ENCODE measurements at regions not wholly inside any gene's neighbourhood (a gene's known extent, or its start where the extent isn't known, plus 50 kb on each side); places are given as distances from the start of the nearest gene placed in this dataset.

GRCh38 chr12:111068290-111068689 lies 147.9 kb upstream of the MYL2 start:
- peaks cover 14% of the 10 kb centered on the region for H3K9me3 Mint-ChIP-seq (ENCODE audit: unreplicated experiment)
- no peak for DNase-seq
- no peak overlapping the region for H3K27ac Mint-ChIP-seq (ENCODE audit: unreplicated experiment)
- peaks cover 5% of the 10 kb centered on the region; the same call in 1 of the 2 replicates for H3K9me3 ChIP-seq
- H3K4me3 Mint-ChIP-seq (ENCODE audit: unreplicated experiment) = no peak overlapping the region
- intact Hi-C loops (cut with micrococcal nuclease; ENCODE audit: unreplicated experiment) = no loop called here
- H3K27me3 ChIP-seq (replicated peaks; ENCODE audit: control insufficient read depth, insufficient read depth, low read length) = no peaks in the 10 kb centered on the region
- BruUV-seq (replicated peaks) = no TSS peak
- H3K27me3 Mint-ChIP-seq (ENCODE audit: insufficient read depth, unreplicated experiment) = peaks cover 5% of the 10 kb centered on the region
- H3K4me1 Mint-ChIP-seq (ENCODE audit: low read depth, unreplicated experiment) = no peaks in the 10 kb centered on the region
- CTCF ChIA-PET = no interaction called here
- H3K4me1 ChIP-seq = no peaks in the 10 kb centered on the region
- TF ChIP-seq, protein P1, sequence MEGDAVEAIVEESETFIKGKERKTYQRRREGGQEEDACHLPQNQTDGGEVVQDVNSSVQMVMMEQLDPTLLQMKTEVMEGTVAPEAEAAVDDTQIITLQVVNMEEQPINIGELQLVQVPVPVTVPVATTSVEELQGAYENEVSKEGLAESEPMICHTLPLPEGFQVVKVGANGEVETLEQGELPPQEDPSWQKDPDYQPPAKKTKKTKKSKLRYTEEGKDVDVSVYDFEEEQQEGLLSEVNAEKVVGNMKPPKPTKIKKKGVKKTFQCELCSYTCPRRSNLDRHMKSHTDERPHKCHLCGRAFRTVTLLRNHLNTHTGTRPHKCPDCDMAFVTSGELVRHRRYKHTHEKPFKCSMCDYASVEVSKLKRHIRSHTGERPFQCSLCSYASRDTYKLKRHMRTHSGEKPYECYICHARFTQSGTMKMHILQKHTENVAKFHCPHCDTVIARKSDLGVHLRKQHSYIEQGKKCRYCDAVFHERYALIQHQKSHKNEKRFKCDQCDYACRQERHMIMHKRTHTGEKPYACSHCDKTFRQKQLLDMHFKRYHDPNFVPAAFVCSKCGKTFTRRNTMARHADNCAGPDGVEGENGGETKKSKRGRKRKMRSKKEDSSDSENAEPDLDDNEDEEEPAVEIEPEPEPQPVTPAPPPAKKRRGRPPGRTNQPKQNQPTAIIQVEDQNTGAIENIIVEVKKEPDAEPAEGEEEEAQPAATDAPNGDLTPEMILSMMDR (IDR thresholded peaks at IDR 0.05; ENCODE audit: insufficient read depth in 1 of 2, low read depth in 1 of 2, low read length in 1 of 2, severe bottlenecking in 1 of 2, unreplicated experiment in 1 of 2) = no peak
- H3K36me3 Mint-ChIP-seq (ENCODE audit: insufficient read depth, unreplicated experiment) = no peaks in the 10 kb centered on the region
- POLR2A ChIA-PET = no interaction called here
- no peak overlapping the region for H3K4me3 ChIP-seq (ENCODE audit: low read depth, low read length)
- no peaks in the 10 kb centered on the region for H3K36me3 ChIP-seq (ENCODE audit: control insufficient read depth, insufficient read depth, low read length)

- Histone ChIP-seq H3K4me1 (no peaks in the 10 kb centered on the region), H3K9me3 (peaks cover 5% of the 10 kb centered on the region; the same call in 1 of the 2 replicates), H3K36me3 (ENCODE audit: control insufficient read depth, insufficient read depth, low read length) (no peaks in the 10 kb centered on the region), H3K27me3 (replicated peaks; ENCODE audit: control insufficient read depth, insufficient read depth, low read length) (no peaks in the 10 kb centered on the region), H3K4me3 (ENCODE audit: low read depth, low read length) (no peak overlapping the region)
- H3K27ac Mint-ChIP-seq (ENCODE audit: unreplicated experiment) = no peak overlapping the region
- peaks cover 11% of the 10 kb centered on the region for H3K9me3 Mint-ChIP-seq (ENCODE audit: unreplicated experiment)
- H3K36me3 Mint-ChIP-seq (ENCODE audit: insufficient read depth, unreplicated experiment) = no peaks in the 10 kb centered on the region
- H3K27me3 Mint-ChIP-seq (ENCODE audit: insufficient read depth, unreplicated experiment) = peaks cover 7% of the 10 kb centered on the region
- CTCF ChIA-PET = no interaction called here
- no peak overlapping the region for H3K4me3 Mint-ChIP-seq (ENCODE audit: unreplicated experiment)
- DNase-seq = no peak
- no peaks in the 10 kb centered on the region for H3K4me1 Mint-ChIP-seq (ENCODE audit: low read depth, unreplicated experiment)
- POLR2A ChIA-PET = no interaction called here
- TF ChIP-seq, protein P1 (IDR thresholded peaks at IDR 0.05; ENCODE audit: insufficient read depth in 1 of 2, low read depth in 1 of 2, low read length in 1 of 2, severe bottlenecking in 1 of 2, unreplicated experiment in 1 of 2) = no peak
- intact Hi-C loops (cut with micrococcal nuclease; ENCODE audit: unreplicated experiment) = no loop called here
- BruUV-seq (replicated peaks) = no TSS peak
Observed at GRCh38 chr12:111067498-111067897, 147.1 kb upstream of the MYL2 start.

- ChIA-PET POLR2A (no interaction called here), CTCF (no interaction called here)
- no peak overlapping the region for H3K4me3 ChIP-seq (ENCODE audit: low read depth, low read length)
- no peak overlapping the region for H3K27ac Mint-ChIP-seq (ENCODE audit: unreplicated experiment)
- no peaks in the 10 kb centered on the region for H3K27me3 ChIP-seq (replicated peaks; ENCODE audit: control insufficient read depth, insufficient read depth, low read length)
- BruUV-seq (replicated peaks) = no TSS peak
- H3K27me3 Mint-ChIP-seq (ENCODE audit: insufficient read depth, unreplicated experiment) = peaks cover 7% of the 10 kb centered on the region
- no peaks in the 10 kb centered on the region for H3K36me3 ChIP-seq (ENCODE audit: control insufficient read depth, insufficient read depth, low read length)
- peak; percentile 10 to 44 for DNase-seq
- no peaks in the 10 kb centered on the region for H3K36me3 Mint-ChIP-seq (ENCODE audit: insufficient read depth, unreplicated experiment)
- no peaks in the 10 kb centered on the region; the same call in 1 of the 2 replicates for H3K9me3 ChIP-seq
- intact Hi-C loops (cut with micrococcal nuclease; ENCODE audit: unreplicated experiment) = no loop called here
- peaks cover 5% of the 10 kb centered on the region for H3K9me3 Mint-ChIP-seq (ENCODE audit: unreplicated experiment)
- no peaks in the 10 kb centered on the region for H3K4me1 ChIP-seq
- no peaks in the 10 kb centered on the region for H3K4me1 Mint-ChIP-seq (ENCODE audit: low read depth, unreplicated experiment)
- TF ChIP-seq, protein P1 (IDR thresholded peaks at IDR 0.05; ENCODE audit: insufficient read depth in 1 of 2, low read depth in 1 of 2, low read length in 1 of 2, severe bottlenecking in 1 of 2, unreplicated experiment in 1 of 2) = no peak
- H3K4me3 Mint-ChIP-seq (ENCODE audit: unreplicated experiment) = no peak overlapping the region
Observed at GRCh38 chr12:111066744-111067437, 146.5 kb upstream of the MYL2 start.

Data from Caco-2 (cell line).